NCI-H187 treated with DMSO at 0.1 percent for 48 hours (cell line): ENCODE measurements at regions not wholly inside any gene's neighbourhood (a gene's known extent, or its start where the extent isn't known, plus 50 kb on each side); places are given as distances from the start of the nearest gene placed in this dataset.
"Not testable (repeated sequence)": the region's sequence is repeated elsewhere in the genome, so short reads cannot be mapped to it uniquely, and the experiment has no call there.

Experiments used
- DNase-seq: peaks from one replicate; lab custom pipeline; 2025; lab: John Stamatoyannopoulos, UW

- no peak for DNase-seq
Measured at GRCh38 chr3:76203578-76203977, 418.2 kb upstream of the ZNF717 start.

- no peak for DNase-seq
Measured at GRCh38 chr3:76206346-76206745, 421.0 kb upstream of the ZNF717 start.

GRCh38 chr3:76212679-76213078, 427.3 kb upstream of the ZNF717 start:
- no peak for DNase-seq

- DNase-seq = no peak
Measured at GRCh38 chr3:76222201-76222600, 436.9 kb upstream of the ZNF717 start.

- DNase-seq = no peak
Measured at GRCh38 chr3:76231258-76231657, 445.9 kb upstream of the ZNF717 start.

GRCh38 chr3:76242886-76243753, 457.8 kb upstream of the ZNF717 start:
- no peak for DNase-seq

GRCh38 chr3:76245073-76245472, 459.7 kb upstream of the ZNF717 start:
- DNase-seq = no peak

- DNase-seq = no peak
Measured at GRCh38 chr3:76245622-76246021, 460.3 kb upstream of the ZNF717 start.

GRCh38 chr3:76264496-76264895, 479.1 kb upstream of the ZNF717 start:
- no peak for DNase-seq

- no peak for DNase-seq
Measured at GRCh38 chr3:76264911-76265310, 479.6 kb upstream of the ZNF717 start.

- no peak for DNase-seq
Measured at GRCh38 chr3:76266511-76266910, 481.2 kb upstream of the ZNF717 start.

- no peak for DNase-seq
Measured at GRCh38 chr3:76267851-76268380, 482.6 kb upstream of the ZNF717 start.

- DNase-seq = no peak
Measured at GRCh38 chr3:76293856-76294255, 508.5 kb upstream of the ZNF717 start.

GRCh38 chr3:76300746-76301145, 515.4 kb upstream of the ZNF717 start:
- DNase-seq = no peak

- DNase-seq = no peak
Measured at GRCh38 chr3:76307556-76307955, 522.2 kb upstream of the ZNF717 start.

- no peak for DNase-seq
Measured at GRCh38 chr3:76308541-76308940, 523.2 kb upstream of the ZNF717 start.

- DNase-seq = no peak
Measured at GRCh38 chr3:76310089-76310488, 524.7 kb upstream of the ZNF717 start.

GRCh38 chr3:76310667-76311066, 525.3 kb upstream of the ZNF717 start:
- no peak for DNase-seq

GRCh38 chr3:76311941-76312340, 526.6 kb upstream of the ZNF717 start:
- DNase-seq = no peak

GRCh38 chr3:76315906-76316305, 530.6 kb upstream of the ZNF717 start:
- DNase-seq = not testable (repeated sequence)

GRCh38 chr3:76321614-76322013, 536.3 kb upstream of the ZNF717 start:
- DNase-seq = no peak

- no peak for DNase-seq
Measured at GRCh38 chr3:76324101-76324500, 538.8 kb upstream of the ZNF717 start.

- no peak for DNase-seq
Measured at GRCh38 chr3:76345878-76346277, 560.5 kb upstream of the ZNF717 start.

- DNase-seq = no peak
Measured at GRCh38 chr3:76346690-76347089, 561.3 kb upstream of the ZNF717 start.
